SK-N-SH (cell line): ENCODE measurements at regions not wholly inside any gene's neighbourhood (a gene's known extent, or its start where the extent isn't known, plus 50 kb on each side); places are given as distances from the start of the nearest gene placed in this dataset.

Experiments used
- CTCF ChIA-PET: fragments of 300-600, 350-600 bp; formaldehyde crosslinking; extraction: SDS; loops from one replicate; lab custom pipeline; 2021; lab: Yijun Ruan, JAX
- POLR2A ChIA-PET: fragments of 350-600 bp; sonication (Branson Sonifier 250); formaldehyde crosslinking; extraction: SDS; loops from one replicate; lab custom pipeline; 2020; ENCODE audit warnings: antibody characterized with exemption, inconsistent platforms; lab: Yijun Ruan, JAX
- DNase-seq: peaks from one replicate; pipeline ENCODE4 v3.0.0; 2012
- H2AFZ ChIP-seq: fragments of 200-600 bp; sonication (generic); 2 replicates; pipeline ENCODE4 v1.8.1; 2016; ENCODE audit warnings: antibody characterized with exemption, mild to moderate bottlenecking, low read depth
- H3F3A ChIP-seq: fragments of 200-600 bp; sonication (generic); replicated peaks from 2 replicates; pipeline ENCODE3; 2016; ENCODE audit warnings: antibody characterized with exemption, mild to moderate bottlenecking; ENCODE audit not compliant: insufficient read depth
- H3K27ac ChIP-seq, 2 experiments: fragments of 200-500 bp in 1 of 2; fragments of 200-600 bp in 1 of 2; sonication (Bioruptor generic) in 1 of 2; sonication (generic), shearing (Covaris generic) in 1 of 2; 2 replicates each; pipeline versions ENCODE4 v1.5.1 to v1.6.1; 2014 to 2016; ENCODE audit warnings: low read depth in 2 of 2, inconsistent platforms in 1 of 2, low read length in 1 of 2, mild to moderate bottlenecking in 1 of 2, mixed read lengths in 1 of 2
- H3K27me3 ChIP-seq: fragments of 200-600 bp; sonication (generic), shearing (Covaris generic); 2 replicates; pipeline ENCODE4 v1.6.1; 2016; ENCODE audit warnings: mixed run types; ENCODE audit not compliant: insufficient read depth
- H3K36me3 ChIP-seq, 2 experiments: fragments of 200-500 bp in 1 of 2; fragments of 200-600 bp in 1 of 2; sonication (Bioruptor generic) in 1 of 2; sonication (generic) in 1 of 2; replicated peaks in 1 of 2; 2 replicates each; pipeline versions ENCODE3 to v1.5.1; 2014 to 2016; ENCODE audit warnings: low read length in 1 of 2, mild to moderate bottlenecking in 1 of 2; ENCODE audit not compliant: insufficient read depth in 2 of 2, control insufficient read depth in 1 of 2
- H3K4me1 ChIP-seq, 2 experiments: fragments of 200-500 bp in 1 of 2; fragments of 200-600 bp in 1 of 2; sonication (Bioruptor generic) in 1 of 2; sonication (generic), shearing (Covaris generic) in 1 of 2; 2 replicates each; pipeline versions ENCODE4 v1.5.1 to v1.6.1; 2014 to 2016; ENCODE audit warnings: low read depth in 1 of 2, low read length in 1 of 2, mixed run types in 1 of 2; ENCODE audit not compliant: insufficient read depth in 2 of 2, control insufficient read depth in 1 of 2
- H3K4me2 ChIP-seq: fragments of 200-600 bp; sonication (generic), shearing (Covaris generic); 2 replicates; pipeline ENCODE4 v1.6.1; 2017; ENCODE audit warnings: mixed run types
- H3K4me3 ChIP-seq, 2 experiments: fragments of 200-500 bp in 1 of 2; fragments of 200-600 bp in 1 of 2; sonication (Bioruptor generic) in 1 of 2; sonication (generic), shearing (Covaris generic) in 1 of 2; 2 replicates each; pipeline versions ENCODE4 v1.5.1 to v1.8.1; 2014 to 2016; ENCODE audit warnings: low read depth in 2 of 2, inconsistent platforms in 1 of 2, low read length in 1 of 2, mild to moderate bottlenecking in 1 of 2, mixed read lengths in 1 of 2, moderate library complexity in 1 of 2
- H3K79me2 ChIP-seq: fragments of 200-600 bp; sonication (generic); 2 replicates; pipeline ENCODE4 v1.8.1; 2017; ENCODE audit warnings: mild to moderate bottlenecking; ENCODE audit not compliant: insufficient read depth
- H3K9ac ChIP-seq: fragments of 200-600 bp; sonication (generic); 2 replicates; pipeline ENCODE4 v1.6.1; 2017; ENCODE audit warnings: mixed run types
- H3K9me2 ChIP-seq: fragments of 200-600 bp; sonication (generic); 2 replicates; pipeline ENCODE4 v1.6.1; 2017; ENCODE audit warnings: mixed run types
- H3K9me3 ChIP-seq: fragments of 200-600 bp; sonication (generic); 2 replicates; pipeline ENCODE4 v1.6.1; 2017; ENCODE audit warnings: mixed run types, mild to moderate bottlenecking, moderate library complexity
- H4K20me1 ChIP-seq: fragments of 200-600 bp; sonication (generic); 2 replicates; pipeline ENCODE4 v1.6.1; 2017; ENCODE audit warnings: mild to moderate bottlenecking, mixed run types; ENCODE audit not compliant: insufficient read depth
- EZH2phosphoT487 ChIP-seq: fragments of 200-600 bp; sonication (generic); IDR thresholded peaks from 2 replicates; pipeline ENCODE4 v1.6.1; 2017; ENCODE audit warnings: low read depth, mixed run types, mild to moderate bottlenecking, antibody characterized with exemption, moderate library complexity, borderline replicate concordance
- IRF3 ChIP-seq: fragments of 150-350 bp; IDR thresholded peaks from 2 replicates; pipeline ENCODE4 v1.6.1; 2016; ENCODE audit warnings: mild to moderate bottlenecking, low read depth, low read length
- MAX ChIP-seq: IDR thresholded peaks from 2 replicates; pipeline ENCODE4 v1.4.0; 2012; ENCODE audit warnings: low read depth
- MXI1 ChIP-seq: IDR thresholded peaks from 2 replicates; pipeline ENCODE4 v1.6.1; 2012; ENCODE audit warnings: mild to moderate bottlenecking, low read depth, low read length, improper control_type of control experiment
- NFIC ChIP-seq: IDR thresholded peaks from 2 replicates; pipeline ENCODE4 v1.4.0; 2012; ENCODE audit warnings: borderline replicate concordance
- RCOR1 ChIP-seq: fragments of 150-350 bp; IDR thresholded peaks from 2 replicates; pipeline ENCODE4 v1.6.1; 2017; ENCODE audit warnings: antibody characterized with exemption, low read length
- REST ChIP-seq: IDR thresholded peaks from 2 replicates; pipeline ENCODE4 v1.6.1; 2012; ENCODE audit warnings: mild to moderate bottlenecking, low read depth, low read length, moderate library complexity
- RFX5 ChIP-seq: IDR thresholded peaks from 2 replicates; pipeline ENCODE4 v1.6.1; 2012; ENCODE audit warnings: mild to moderate bottlenecking, improper control_type of control experiment, low read length
- RXRA ChIP-seq: IDR thresholded peaks from 2 replicates; pipeline ENCODE4 v1.4.0; 2012; ENCODE audit warnings: low read depth, mild to moderate bottlenecking, borderline replicate concordance
- SMC3 ChIP-seq: IDR thresholded peaks from 2 replicates; pipeline ENCODE4 v1.6.1; 2012; ENCODE audit warnings: low read depth, low read length, improper control_type of control experiment
- TEAD4 ChIP-seq: IDR thresholded peaks from 2 replicates; pipeline ENCODE4 v1.4.0; 2012; ENCODE audit warnings: mild to moderate bottlenecking, borderline replicate concordance; ENCODE audit not compliant: insufficient read depth
- USF2 ChIP-seq: fragments of 150-350 bp; IDR thresholded peaks from 2 replicates; pipeline ENCODE4 v1.6.1; 2017; ENCODE audit warnings: antibody characterized with exemption, low read length, low read depth, borderline replicate concordance
- ZBTB33 ChIP-seq: IDR thresholded peaks from 2 replicates; pipeline ENCODE4 v1.4.0; 2012; ENCODE audit warnings: low read depth, borderline replicate concordance
- WGBS: methylation state at CpG from one replicate; pipeline ENCODE4 v1.1.6; 2017; ENCODE audit warnings: low lambda C conversion rate; 5-methylcytosine and 5-hydroxymethylcytosine counted together

GRCh38 chr2:146239392-146240135 lies 1605.3 kb upstream of the ACVR2A start (continued):
- TF ChIP-seq ZBTB33 (0 out of 2 replicates have a peak, but pooled peaks have one; percentile 48), EZH2phosphoT487 (no peak), REST (no peak), NFIC (peak; percentile 89)
- TF ChIP-seq, all 33 proteins: peak for 12

GRCh38 chr2:146238254-146238966 lies 1606.4 kb upstream of the ACVR2A start:
- no peaks in the 10 kb centered on the region for H3K27me3 ChIP-seq
- no peaks in the 10 kb centered on the region for H3K36me3 ChIP-seq
- peaks cover 33% of the 10 kb centered on the region for H3F3A ChIP-seq
- peak overlapping the region in 1 of 2 experiments; percentile 96; a peak in 2 of 4 replicates for H3K27ac ChIP-seq
- no peaks in the 10 kb centered on the region for H4K20me1 ChIP-seq
- H3K4me2 ChIP-seq: peak overlapping the region; percentile 55
- no peaks in the 10 kb centered on the region for H3K9me3 ChIP-seq
- TF ChIP-seq SMC3: no peak
- peak overlapping the region in 1 of 2 experiments; percentile 31; a peak in 1 of 4 replicates for H3K4me3 ChIP-seq
- H3K9ac ChIP-seq: peak overlapping the region; percentile 45; the same call in 1 of the 2 replicates
- H2AFZ ChIP-seq: peak overlapping the region; percentile 61; the same call in 1 of the 2 replicates
- H3K9me2 ChIP-seq: no peaks in the 10 kb centered on the region
- ChIA-PET POLR2A (no interaction called here), CTCF (no interaction called here)
- no peak for DNase-seq
- 75% methylated on average over 3 of the region's 3 CpGs for WGBS
- H3K4me1 ChIP-seq: peaks cover 5 to 23% of the 10 kb centered on the region in 2 experiments
- H3K79me2 ChIP-seq: no peaks in the 10 kb centered on the region

- ChIA-PET CTCF (interaction anchor here (1.5 kb wide), 1 partner anchor 10 kb away, joined by 3 read pairs; no protein-coding TSS in a partner anchor), POLR2A (no interaction called here)
- 66% methylated on average over 3 of the region's 3 CpGs for WGBS
- Histone ChIP-seq H2AFZ (no peak overlapping the region), H3K79me2 (no peaks in the 10 kb centered on the region), H3K9me2 (no peaks in the 10 kb centered on the region), H4K20me1 (no peaks in the 10 kb centered on the region), H3K9ac (no peak overlapping the region), H3K4me1 (peaks cover 5 to 20% of the 10 kb centered on the region in 2 experiments), H3K4me3 (no peak overlapping the region), H3K9me3 (no peaks in the 10 kb centered on the region), H3K27me3 (no peaks in the 10 kb centered on the region), H3K27ac (no peak overlapping the region), H3F3A (peaks cover 29% of the 10 kb centered on the region), H3K4me2 (no peak overlapping the region), H3K36me3 (no peaks in the 10 kb centered on the region)
- DNase-seq: no peak
- no peak for TF ChIP-seq RFX5
- TF ChIP-seq RXRA: no peak
- TF ChIP-seq RCOR1: no peak
- no peak for TF ChIP-seq MAX
- no peak for TF ChIP-seq IRF3
- no peak for TF ChIP-seq TEAD4
- no peak for TF ChIP-seq USF2
- TF ChIP-seq MXI1: no peak
Observed at GRCh38 chr2:146235158-146235557, 1609.7 kb upstream of the ACVR2A start.
